ENCODE measurements at regions not wholly inside any gene's neighbourhood (a gene's known extent, or its start where the extent isn't known, plus 50 kb on each side); places are given as distances from the start of the nearest gene placed in this dataset.

- no peak for DNase-seq
Measured at GRCh38 chr9:18077941-18078678, 395.8 kb upstream of the ADAMTSL1 start.

- no peak for DNase-seq
Measured at GRCh38 chr9:18092138-18092537, 381.8 kb upstream of the ADAMTSL1 start.

GRCh38 chr9:18106006-18106560 lies 367.9 kb upstream of the ADAMTSL1 start:
- DNase-seq = no peak

DNA sequence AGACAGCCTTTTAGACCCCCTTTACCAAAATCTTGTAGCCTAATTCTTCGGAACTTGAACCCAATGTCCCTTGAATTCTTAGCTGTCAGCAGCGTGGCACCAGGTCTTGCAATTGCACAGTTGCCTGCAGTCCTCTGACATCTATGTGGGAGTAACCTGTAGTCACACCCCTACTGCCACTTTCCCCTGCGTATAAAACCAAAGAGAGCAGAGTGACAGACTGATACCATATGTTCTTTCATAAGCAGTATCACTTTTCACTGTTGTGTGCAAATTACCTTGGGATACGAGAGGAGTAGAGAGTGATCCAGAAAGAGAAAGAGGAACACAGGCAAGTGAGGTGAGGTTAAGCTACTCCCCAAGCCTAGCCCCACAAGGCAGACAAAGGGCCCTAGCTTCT lies 364.3 kb upstream of the ADAMTSL1 start:
- DNase-seq = no peak

GRCh38 chr9:18111146-18111545 lies 362.8 kb upstream of the ADAMTSL1 start:
- no peak for DNase-seq

DNA sequence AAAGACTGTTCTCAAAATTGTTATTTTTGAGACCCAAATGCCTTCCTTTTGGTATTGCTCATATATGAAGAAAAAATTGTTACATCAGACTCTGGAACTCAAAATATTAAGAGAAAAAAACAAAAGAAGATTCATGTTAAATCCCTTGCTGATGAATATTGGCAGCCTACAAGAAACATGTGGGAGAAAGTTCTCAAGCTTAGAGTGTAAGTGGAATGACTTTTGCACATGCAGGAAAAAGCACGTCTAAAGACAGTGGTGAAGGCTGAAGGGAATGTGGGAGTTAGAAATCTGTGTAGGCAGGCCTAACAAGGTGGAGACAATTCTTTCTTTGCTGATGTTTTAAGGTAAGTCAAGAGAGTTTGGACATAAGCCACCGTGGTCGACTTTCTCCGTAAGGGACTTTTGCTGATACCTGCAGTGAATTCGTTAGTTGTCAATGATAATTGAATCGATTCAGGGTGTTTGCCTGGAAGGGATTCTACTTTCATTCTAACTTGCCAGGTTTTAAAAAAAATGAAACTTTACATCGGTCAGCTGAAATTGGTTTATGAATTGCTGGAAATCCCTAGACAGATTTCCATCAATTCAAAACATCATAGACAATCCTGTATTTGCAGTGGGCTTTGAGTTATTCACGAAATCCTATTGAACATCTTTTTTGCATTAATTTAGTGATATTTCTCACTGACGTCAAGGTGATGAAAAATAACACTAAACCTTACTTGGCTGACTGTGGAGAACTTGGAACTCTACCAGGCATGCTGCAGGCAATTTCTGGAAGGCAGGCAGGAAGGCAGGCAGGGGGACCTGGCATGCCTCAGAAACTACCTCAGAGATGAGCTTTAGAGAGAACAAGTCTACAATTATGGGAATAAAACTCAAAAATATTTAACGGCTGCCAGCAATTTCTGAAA lies 359.1 kb upstream of the ADAMTSL1 start:
- DNase-seq = no peak

DNA sequence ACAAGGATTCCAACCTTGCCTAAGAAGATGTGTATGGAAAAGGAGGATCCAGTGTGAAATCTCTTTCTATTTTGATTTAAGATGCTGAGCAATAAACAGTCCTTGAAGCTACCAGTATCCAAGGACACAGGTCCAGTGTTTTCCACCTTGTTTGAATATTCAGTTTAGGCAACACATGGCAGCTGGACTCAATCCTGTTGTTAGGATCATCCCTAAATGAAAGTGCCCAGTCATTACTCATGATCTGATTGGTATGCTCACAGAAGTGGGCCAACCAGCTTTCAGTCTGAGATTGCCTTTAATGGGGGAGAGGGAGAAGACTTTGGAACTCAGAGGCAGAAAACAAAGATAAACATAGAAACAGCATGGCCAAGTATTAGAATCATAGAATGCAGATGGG lies 355.7 kb upstream of the ADAMTSL1 start:
- DNase-seq = no peak

- no peak for DNase-seq
Measured at GRCh38 chr9:18122171-18122570, 351.8 kb upstream of the ADAMTSL1 start.

DNA sequence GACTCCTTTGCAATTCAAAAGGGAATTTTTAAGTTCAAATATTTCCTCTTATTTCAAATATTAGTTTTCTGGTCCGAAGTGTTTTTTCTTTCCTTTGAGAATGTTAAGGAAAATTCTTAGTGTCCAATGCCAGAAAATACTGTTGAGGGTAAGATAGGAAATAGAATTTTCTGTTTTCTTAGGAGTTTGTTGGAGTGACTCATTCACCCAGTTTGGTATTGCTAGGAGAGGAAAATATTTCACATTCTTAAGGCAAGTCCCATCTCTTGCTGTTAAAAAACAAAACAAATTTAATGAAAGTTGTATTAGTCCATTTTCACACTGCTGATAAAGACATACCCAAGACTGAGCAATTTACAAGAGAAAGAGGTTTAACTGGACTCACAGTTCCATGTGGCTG lies 349.2 kb upstream of the ADAMTSL1 start:
- no peak for DNase-seq

DNA sequence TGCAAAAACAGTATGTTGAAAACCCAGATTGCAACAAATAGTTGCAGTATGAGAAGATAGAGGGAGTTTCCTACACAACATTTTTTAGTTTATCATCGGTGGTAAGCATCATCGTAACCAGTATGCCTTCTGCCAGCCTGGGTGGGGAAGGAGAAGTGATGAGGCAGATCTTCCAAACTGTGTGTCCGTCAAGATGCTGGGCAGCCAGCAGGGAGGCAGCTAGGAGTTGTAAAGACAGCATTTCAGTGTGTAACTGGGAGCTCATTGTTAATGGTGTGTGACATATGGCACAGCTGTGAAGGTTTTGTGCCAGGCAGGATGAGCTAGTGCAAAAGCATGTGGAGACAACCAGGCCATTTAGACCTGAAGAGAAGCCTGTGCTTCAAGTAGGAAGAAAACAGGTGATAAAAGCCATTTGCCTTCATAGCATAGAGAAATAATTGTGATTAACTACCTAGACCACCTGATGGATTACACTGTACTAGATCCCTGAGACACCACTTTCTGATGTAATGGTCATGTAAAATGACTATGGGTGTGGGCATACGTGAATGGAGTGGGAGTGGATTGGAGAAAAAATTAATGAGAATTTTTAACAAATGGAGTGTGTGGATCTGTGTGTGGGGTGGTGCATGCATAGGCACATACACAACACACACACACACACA lies 347.0 kb upstream of the ADAMTSL1 start:
- no peak for DNase-seq

DNA sequence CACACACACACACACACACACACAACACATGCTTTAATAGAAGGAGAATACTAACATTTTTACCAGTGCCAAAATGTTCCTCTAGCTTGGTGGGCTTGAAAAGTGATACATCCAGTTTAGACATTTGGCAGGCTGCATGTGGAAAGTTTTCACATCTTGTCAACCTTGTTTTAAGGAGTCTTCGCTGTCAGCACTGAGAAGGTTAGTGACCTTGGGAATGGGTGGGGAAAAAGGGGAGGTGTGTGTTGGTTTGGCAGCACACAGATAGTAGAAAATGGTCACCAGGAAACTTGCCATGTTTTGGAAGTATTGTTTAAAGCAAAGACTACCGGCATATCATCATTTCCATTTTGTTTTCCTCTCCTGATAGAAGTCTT lies 346.5 kb upstream of the ADAMTSL1 start:
- no peak for DNase-seq

DNA sequence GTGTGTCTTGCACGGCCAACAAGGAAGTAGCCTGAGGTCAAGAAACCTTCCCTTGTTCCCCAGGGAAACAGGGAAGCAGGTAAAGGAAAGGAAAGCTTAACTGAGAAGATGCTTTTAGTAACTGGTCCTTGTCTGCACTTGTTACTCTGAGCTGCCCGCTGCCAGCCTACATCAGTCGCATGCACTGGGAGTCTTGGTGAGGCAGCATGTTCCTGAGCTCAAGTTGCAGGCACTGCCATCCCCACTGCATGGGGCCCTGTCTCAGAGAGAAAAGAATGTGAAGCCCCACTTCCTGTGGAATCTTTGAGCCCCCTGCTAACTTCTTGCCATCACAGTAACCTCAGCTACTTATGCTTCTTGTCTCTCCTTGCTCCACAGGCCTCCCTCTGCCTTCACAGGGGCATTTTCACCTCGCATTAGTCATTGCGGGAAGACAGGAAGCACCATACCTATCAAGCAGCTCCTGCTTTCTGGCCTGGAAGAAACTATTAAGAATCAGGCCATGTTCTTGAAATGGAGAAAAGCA lies 344.1 kb upstream of the ADAMTSL1 start:
- no peak for DNase-seq

- DNase-seq = no peak
Measured at GRCh38 chr9:18136354-18136994, 337.5 kb upstream of the ADAMTSL1 start.

DNA sequence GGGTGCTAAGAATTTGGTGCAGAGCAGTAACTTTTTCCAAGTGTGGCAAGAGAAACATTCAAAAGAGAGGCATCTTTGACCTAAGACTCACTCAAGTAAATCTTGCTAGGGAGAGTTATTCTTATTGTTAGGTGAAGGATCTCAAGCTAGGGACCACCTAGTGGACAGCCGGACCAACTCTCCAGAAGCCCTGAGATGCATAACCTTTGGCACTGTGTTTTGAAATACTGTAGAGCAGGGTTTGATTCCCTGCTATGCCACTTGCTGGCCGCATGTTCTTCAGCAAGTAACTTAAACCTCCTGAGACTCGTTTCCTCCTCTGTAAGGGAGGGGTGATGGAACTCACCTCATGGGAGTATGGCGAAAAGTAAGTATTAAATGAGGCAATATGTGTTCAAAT lies 336.1 kb upstream of the ADAMTSL1 start:
- DNase-seq = no peak

DNA sequence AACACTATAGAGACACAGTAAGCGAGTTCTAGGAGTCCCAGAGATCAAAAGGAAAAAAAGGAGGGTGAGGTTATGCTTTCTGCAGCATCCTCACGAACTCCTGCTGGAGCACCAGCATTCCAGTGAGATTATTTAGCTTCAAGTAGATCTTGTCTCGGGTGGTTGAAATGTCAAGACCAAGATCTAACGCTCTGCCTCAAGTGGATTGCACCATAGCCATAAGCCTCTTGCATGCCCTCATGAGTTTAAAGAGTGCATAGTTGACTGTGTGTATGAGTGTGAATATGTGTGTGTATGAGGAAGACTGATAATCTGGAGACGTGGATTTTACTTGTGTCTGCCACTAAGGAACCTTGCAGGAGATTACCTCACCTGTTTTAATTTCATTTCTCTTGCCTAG lies 335.3 kb upstream of the ADAMTSL1 start:
- no peak for DNase-seq

DNA sequence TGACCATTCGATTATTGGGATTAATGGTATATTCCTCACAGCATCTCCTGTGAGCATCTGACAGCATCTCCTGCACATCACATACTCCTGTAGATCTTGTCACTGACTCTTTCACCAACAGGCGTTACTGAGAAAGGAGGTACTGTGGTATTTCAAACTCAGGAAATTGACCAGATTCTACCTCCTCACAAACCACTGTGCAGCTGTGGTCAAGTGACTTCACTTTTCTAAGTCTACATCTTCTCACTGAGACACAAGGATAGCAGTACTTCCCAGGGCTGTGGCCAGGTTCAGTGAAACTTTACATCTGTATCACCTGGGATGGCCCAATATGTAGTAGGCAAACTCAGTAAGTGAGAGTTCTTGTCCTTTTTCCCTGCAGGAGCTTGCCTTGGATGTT lies 332.3 kb upstream of the ADAMTSL1 start:
- no peak for DNase-seq

- DNase-seq = no peak
Measured at GRCh38 chr9:18143073-18143745, 330.7 kb upstream of the ADAMTSL1 start.

- DNase-seq = no peak
Measured at GRCh38 chr9:18146329-18146728, 327.6 kb upstream of the ADAMTSL1 start.

DNA sequence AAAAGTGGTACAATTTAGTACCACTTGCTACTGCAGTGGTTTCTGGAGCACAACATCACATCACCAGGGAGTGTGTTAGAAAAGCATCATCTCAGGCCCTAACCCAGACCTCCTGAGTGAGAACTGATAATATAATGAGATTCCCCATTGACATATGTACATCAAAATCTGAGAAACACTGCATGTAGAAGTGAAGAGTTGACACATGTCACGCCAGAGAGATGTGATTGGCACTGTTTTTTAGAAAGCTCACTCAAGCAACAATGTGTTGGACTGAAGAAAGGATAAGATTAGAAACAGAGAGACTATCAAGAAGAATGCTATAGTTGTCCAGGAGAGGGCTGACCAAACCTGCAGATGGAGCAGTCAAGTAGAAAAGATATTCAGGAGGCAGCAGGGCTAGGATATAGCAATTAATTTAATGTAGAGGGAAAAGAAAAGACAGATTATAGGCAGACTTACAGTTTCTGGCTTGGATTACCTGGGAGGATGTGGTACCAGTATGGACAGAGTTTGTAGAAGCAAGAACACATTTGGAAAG lies 324.4 kb upstream of the ADAMTSL1 start:
- DNase-seq = no peak

- DNase-seq = no peak
Measured at GRCh38 chr9:18154661-18155060, 319.3 kb upstream of the ADAMTSL1 start.

GRCh38 chr9:18159254-18159653 lies 314.7 kb upstream of the ADAMTSL1 start:
- DNase-seq = no peak

DNA sequence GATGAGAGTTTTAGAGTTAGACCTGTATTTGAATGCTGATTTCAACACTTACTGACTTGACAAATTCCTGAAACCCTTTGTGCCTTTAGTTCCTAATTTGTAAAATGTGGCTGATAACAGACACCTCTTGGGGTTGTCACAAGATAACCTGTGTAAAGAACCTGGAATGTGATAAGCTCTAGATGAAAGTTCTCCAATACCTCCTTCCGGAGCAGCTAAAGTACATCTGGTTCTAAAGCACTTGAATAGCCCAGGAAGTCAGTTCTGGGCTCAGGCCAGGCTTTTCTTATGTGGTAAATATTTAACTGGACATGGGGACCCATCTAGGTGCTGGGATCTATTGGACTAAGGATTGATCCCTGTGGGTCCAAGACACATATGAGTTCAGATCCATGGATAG lies 310.8 kb upstream of the ADAMTSL1 start:
- DNase-seq = no peak
